ENCODE measurements at regions not wholly inside any gene's neighbourhood (a gene's known extent, or its start where the extent isn't known, plus 50 kb on each side); places are given as distances from the start of the nearest gene placed in this dataset.

DNA sequence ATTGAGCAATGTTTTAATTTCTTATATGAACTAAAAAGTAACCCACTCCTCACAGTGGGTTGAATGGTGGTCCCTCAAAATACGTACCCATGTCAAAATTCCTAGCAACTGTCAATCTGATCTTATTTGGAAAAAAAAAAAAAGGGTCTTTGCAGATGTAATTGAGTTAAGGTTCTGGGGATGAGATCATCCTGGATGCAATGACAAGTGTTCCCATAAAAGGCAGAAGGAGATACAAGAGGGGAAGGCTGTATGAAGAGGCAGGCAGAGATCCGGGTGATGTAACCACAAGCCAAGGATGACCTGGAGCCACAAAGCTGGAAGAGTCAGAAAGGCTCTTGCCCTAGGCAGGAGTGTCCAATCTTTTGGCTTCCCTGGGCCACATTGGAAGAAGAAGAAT lies 516.3 kb upstream of the MKI67 start:
- WGBS, 2 donors, result 81 to 90% methylated on average over 2 of the region's 2 CpGs
- TF ChIP-seq POLR2AphosphoS5 (IDR thresholded peaks at IDR 0.05) (no peak), EP300 (IDR thresholded peaks at IDR 0.05) (no peak), POLR2A (IDR thresholded peaks at IDR 0.05) (no peak), CTCF (IDR thresholded peaks at IDR 0.05) (no peak)
- H3K27me3 ChIP-seq, result no peaks in the 10 kb centered on the region
- no peaks in the 10 kb centered on the region for H3K36me3 ChIP-seq
- H3K9me3 ChIP-seq, result no peaks in the 10 kb centered on the region
- no peak for DNase-seq
- no peak overlapping the region for H3K4me3 ChIP-seq
- intact Hi-C loops (cut with DNase I), result no loop called here
- H3K27ac ChIP-seq, result no peak overlapping the region
- H3K4me1 ChIP-seq, result no peaks in the 10 kb centered on the region

DNA sequence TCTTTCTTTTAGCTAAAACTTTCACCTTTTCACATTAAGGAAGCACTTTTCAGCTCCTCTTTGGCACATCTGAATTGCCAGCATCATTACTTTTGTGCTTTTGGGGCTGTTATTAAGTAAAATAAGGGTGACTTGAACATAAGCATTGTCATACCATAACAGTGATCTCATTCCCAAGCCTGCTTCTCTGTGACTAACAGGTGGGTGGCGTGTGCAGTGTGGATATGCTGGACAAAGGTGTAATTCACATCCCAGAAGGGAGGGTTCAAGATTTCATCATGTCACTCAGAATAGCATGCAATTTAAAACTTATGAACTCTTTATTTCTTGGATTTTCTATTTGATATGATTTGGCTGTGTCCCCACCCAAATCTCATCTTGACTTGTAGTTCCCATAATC lies 517.4 kb upstream of the MKI67 start:
- Histone ChIP-seq H3K27ac (no peak overlapping the region), H3K27me3 (no peaks in the 10 kb centered on the region), H3K4me1 (no peaks in the 10 kb centered on the region), H3K9me3 (no peaks in the 10 kb centered on the region), H3K4me3 (no peak overlapping the region), H3K36me3 (no peaks in the 10 kb centered on the region)
- WGBS, 2 donors, result 73 to 78% methylated on average over 1 of the region's 1 CpG
- DNase-seq, result no peak
- intact Hi-C loops (cut with DNase I), result no loop called here
- TF ChIP-seq POLR2AphosphoS5 (IDR thresholded peaks at IDR 0.05), result no peak
- no peak for TF ChIP-seq CTCF (IDR thresholded peaks at IDR 0.05)
- TF ChIP-seq EP300 (IDR thresholded peaks at IDR 0.05), result no peak
- no peak for TF ChIP-seq POLR2A (IDR thresholded peaks at IDR 0.05)

- TF ChIP-seq EP300 (IDR thresholded peaks at IDR 0.05) (no peak), CTCF (IDR thresholded peaks at IDR 0.05) (no peak), POLR2AphosphoS5 (IDR thresholded peaks at IDR 0.05) (no peak), POLR2A (IDR thresholded peaks at IDR 0.05) (no peak)
- H3K4me3 ChIP-seq, result no peak overlapping the region
- DNase-seq, result no peak
- H3K27me3 ChIP-seq, result no peaks in the 10 kb centered on the region
- intact Hi-C loops (cut with DNase I), result no loop called here
- WGBS, 2 donors, result 80 to 84% methylated on average over 2 of the region's 2 CpGs
- H3K27ac ChIP-seq, result no peak overlapping the region
- H3K4me1 ChIP-seq, result no peaks in the 10 kb centered on the region
- no peaks in the 10 kb centered on the region for H3K36me3 ChIP-seq
- H3K9me3 ChIP-seq, result no peaks in the 10 kb centered on the region
Measured at GRCh38 chr10:128645486-128645885, 519.3 kb upstream of the MKI67 start.

GRCh38 chr10:128646956-128647355 lies 520.7 kb upstream of the MKI67 start:
- H3K36me3 ChIP-seq, result no peaks in the 10 kb centered on the region
- WGBS, 2 donors, result 88 to 96% methylated on average over 10 of the region's 10 CpGs
- DNase-seq, result no peak
- H3K4me1 ChIP-seq, result no peaks in the 10 kb centered on the region
- H3K27ac ChIP-seq, result no peak overlapping the region
- TF ChIP-seq EP300 (IDR thresholded peaks at IDR 0.05), result no peak
- TF ChIP-seq CTCF (IDR thresholded peaks at IDR 0.05), result no peak
- no peak for TF ChIP-seq POLR2A (IDR thresholded peaks at IDR 0.05)
- TF ChIP-seq POLR2AphosphoS5 (IDR thresholded peaks at IDR 0.05), result no peak
- intact Hi-C loops (cut with DNase I), result no loop called here
- no peaks in the 10 kb centered on the region for H3K9me3 ChIP-seq
- no peak overlapping the region for H3K4me3 ChIP-seq
- H3K27me3 ChIP-seq, result no peaks in the 10 kb centered on the region

DNA sequence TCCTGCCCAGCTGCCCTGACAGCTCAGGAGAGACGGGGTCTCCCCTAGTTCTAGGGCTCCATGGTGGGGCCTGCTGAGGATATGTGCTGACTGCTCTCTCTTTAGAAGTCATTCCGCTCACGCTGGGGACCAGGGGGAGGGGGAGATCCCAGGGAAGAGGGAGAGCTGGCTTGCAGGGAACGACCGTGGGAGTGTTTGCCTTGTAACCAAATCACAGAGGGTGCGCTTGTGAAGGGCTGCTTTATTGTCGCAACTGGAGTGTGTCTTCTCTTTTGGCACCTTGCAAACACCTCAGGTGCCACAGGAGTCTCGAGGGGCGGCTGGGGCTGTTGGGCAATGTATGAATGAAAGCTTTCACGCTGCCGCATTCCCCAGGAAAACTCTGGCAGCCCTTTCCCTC lies 531.3 kb upstream of the MKI67 start:
- no peaks in the 10 kb centered on the region for H3K36me3 ChIP-seq
- 68 to 85% methylated on average over 11 of the region's 11 CpGs for WGBS, 2 donors
- H3K4me3 ChIP-seq, result no peak overlapping the region
- no peaks in the 10 kb centered on the region for H3K27me3 ChIP-seq
- TF ChIP-seq EP300 (IDR thresholded peaks at IDR 0.05), result no peak
- TF ChIP-seq POLR2A (IDR thresholded peaks at IDR 0.05), result no peak
- no peak for TF ChIP-seq POLR2AphosphoS5 (IDR thresholded peaks at IDR 0.05)
- TF ChIP-seq CTCF (IDR thresholded peaks at IDR 0.05), result no peak
- intact Hi-C loops (cut with DNase I), result no loop called here
- H3K4me1 ChIP-seq, result no peaks in the 10 kb centered on the region
- no peak for DNase-seq
- H3K9me3 ChIP-seq, result no peaks in the 10 kb centered on the region
- H3K27ac ChIP-seq, result no peak overlapping the region

Data from sigmoid colon (tissue), 6 donors.